Nephron (organoid): ENCODE measurements at regions not wholly inside any gene's neighbourhood (a gene's known extent, or its start where the extent isn't known, plus 50 kb on each side); places are given as distances from the start of the nearest gene placed in this dataset.

Experiments
- H3K27ac Mint-ChIP-seq, 3 experiments: 2 replicates each; pipeline ENCODE4 v1.8.0; 2020; ENCODE audit warnings: mixed read lengths in 3 of 3, mild to moderate bottlenecking in 2 of 3, moderate library complexity in 1 of 3
- H3K27me3 Mint-ChIP-seq: 2 replicates; pipeline ENCODE4 v1.8.0; 2021; ENCODE audit warnings: low read depth, mild to moderate bottlenecking, moderate library complexity, mixed read lengths
- H3K36me3 Mint-ChIP-seq: 2 replicates; pipeline ENCODE4 v1.8.0; 2020; ENCODE audit warnings: low read depth, mixed read lengths
- H3K4me1 Mint-ChIP-seq: 2 replicates; pipeline ENCODE4 v1.8.0; 2020; ENCODE audit warnings: mixed read lengths
- H3K4me3 Mint-ChIP-seq, 3 experiments: 2 replicates each; pipeline ENCODE4 v1.8.0; 2020; ENCODE audit warnings: mild to moderate bottlenecking in 3 of 3, mixed read lengths in 3 of 3, moderate library complexity in 2 of 3
- H3K9me3 Mint-ChIP-seq: 2 replicates; pipeline ENCODE4 v1.8.0; 2020; ENCODE audit warnings: mixed read lengths
- CTCF ChIP-seq, 3 experiments: fragments of 200-600 bp; sonication (generic); IDR thresholded peaks; one replicate each; pipeline ENCODE4 v1.5.0; 2021; ENCODE audit warnings: antibody characterized with exemption in 3 of 3; ENCODE audit not compliant: unreplicated experiment in 3 of 3

GRCh38 chr1:190739926-190740325 lies 262.3 kb upstream of the BRINP3 start:
- H3K27me3 Mint-ChIP-seq = no peaks in the 10 kb centered on the region
- no peak overlapping the region for H3K4me3 Mint-ChIP-seq
- H3K4me1 Mint-ChIP-seq = no peaks in the 10 kb centered on the region
- H3K9me3 Mint-ChIP-seq = no peaks in the 10 kb centered on the region
- H3K27ac Mint-ChIP-seq = no peak overlapping the region
- no peaks in the 10 kb centered on the region for H3K36me3 Mint-ChIP-seq
- TF ChIP-seq CTCF (IDR thresholded peaks at IDR 0.05; ENCODE audit: unreplicated experiment in 3 of 3) = no peak

- Mint-ChIP-seq H3K4me3 (no peak overlapping the region), H3K27me3 (no peaks in the 10 kb centered on the region), H3K36me3 (no peaks in the 10 kb centered on the region), H3K4me1 (peaks cover 15% of the 10 kb centered on the region), H3K9me3 (no peaks in the 10 kb centered on the region), H3K27ac (peak overlapping the region in 2 of 3 experiments; percentile 67 to 80)
- TF ChIP-seq CTCF (IDR thresholded peaks at IDR 0.05; ENCODE audit: unreplicated experiment in 3 of 3) = no peak
Observed at GRCh38 chr1:190747704-190748103, 270.0 kb upstream of the BRINP3 start.

GRCh38 chr1:190752131-190752530 lies 274.5 kb upstream of the BRINP3 start:
- Mint-ChIP-seq H3K27ac (no peak overlapping the region), H3K4me3 (no peak overlapping the region), H3K9me3 (no peaks in the 10 kb centered on the region), H3K36me3 (no peaks in the 10 kb centered on the region), H3K27me3 (no peaks in the 10 kb centered on the region), H3K4me1 (peaks cover 22% of the 10 kb centered on the region)
- no peak for TF ChIP-seq CTCF (IDR thresholded peaks at IDR 0.05; ENCODE audit: unreplicated experiment in 3 of 3)

DNA sequence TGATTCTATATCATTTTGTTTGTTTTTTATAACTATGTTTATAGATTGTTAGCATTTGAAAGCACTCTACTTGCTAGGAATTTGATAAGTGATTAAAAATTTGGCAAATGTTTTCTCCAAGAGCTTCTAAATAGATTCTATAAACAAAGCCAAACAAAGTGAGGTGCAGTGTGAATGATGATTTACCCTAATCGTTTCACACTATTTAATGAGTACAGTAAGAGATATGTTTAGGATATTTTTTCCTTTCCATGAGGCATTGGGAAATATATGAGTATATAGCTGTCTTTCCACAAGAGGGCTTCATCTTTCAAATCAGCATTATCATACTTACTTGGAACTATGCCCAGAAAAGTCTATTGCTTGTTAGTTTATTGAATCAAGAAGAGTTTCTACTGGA lies 277.0 kb upstream of the BRINP3 start:
- no peak overlapping the region for H3K4me3 Mint-ChIP-seq
- no peaks in the 10 kb centered on the region for H3K9me3 Mint-ChIP-seq
- H3K27me3 Mint-ChIP-seq = no peaks in the 10 kb centered on the region
- H3K4me1 Mint-ChIP-seq = peaks cover 13% of the 10 kb centered on the region
- H3K27ac Mint-ChIP-seq = peak overlapping the region in 2 of 3 experiments; percentile 72 to 82
- H3K36me3 Mint-ChIP-seq = no peaks in the 10 kb centered on the region
- peak; percentile 24 to 27 (median 27) for TF ChIP-seq CTCF (IDR thresholded peaks at IDR 0.05; ENCODE audit: unreplicated experiment in 3 of 3)

- no peak overlapping the region for H3K27ac Mint-ChIP-seq
- no peaks in the 10 kb centered on the region for H3K9me3 Mint-ChIP-seq
- H3K4me1 Mint-ChIP-seq = peaks cover 1% of the 10 kb centered on the region
- H3K36me3 Mint-ChIP-seq = no peaks in the 10 kb centered on the region
- no peak overlapping the region for H3K4me3 Mint-ChIP-seq
- no peaks in the 10 kb centered on the region for H3K27me3 Mint-ChIP-seq
- TF ChIP-seq CTCF (IDR thresholded peaks at IDR 0.05; ENCODE audit: unreplicated experiment in 3 of 3) = no peak
Observed at GRCh38 chr1:190759807-190760206, 282.1 kb upstream of the BRINP3 start.

GRCh38 chr1:190762325-190762724 lies 284.7 kb upstream of the BRINP3 start:
- Mint-ChIP-seq H3K27ac (no peak overlapping the region), H3K9me3 (no peaks in the 10 kb centered on the region), H3K4me1 (no peaks in the 10 kb centered on the region), H3K4me3 (no peak overlapping the region), H3K27me3 (no peaks in the 10 kb centered on the region), H3K36me3 (no peaks in the 10 kb centered on the region)
- TF ChIP-seq CTCF (IDR thresholded peaks at IDR 0.05; ENCODE audit: unreplicated experiment in 3 of 3) = no peak
